Hepatocyte (in vitro differentiated cells): ENCODE measurements at regions not wholly inside any gene's neighbourhood (a gene's known extent, or its start where the extent isn't known, plus 50 kb on each side); places are given as distances from the start of the nearest gene placed in this dataset.
"Not testable (repeated sequence)": the region's sequence is repeated elsewhere in the genome, so short reads cannot be mapped to it uniquely, and the experiment has no call there.

ENCODE experiments used
- CTCF ChIP-seq: fragments of 200-600 bp; sonication (generic); IDR thresholded peaks from 2 replicates; pipeline ENCODE4 v1.5.1; 2016; ENCODE audit warnings: antibody characterized with exemption, mild to moderate bottlenecking; ENCODE audit not compliant: poor library complexity
- EZH2 ChIP-seq: fragments of 200-600 bp; sonication (generic); IDR thresholded peaks from 2 replicates; pipeline ENCODE4 v1.6.1; 2016; ENCODE audit warnings: antibody characterized with exemption, mild to moderate bottlenecking, borderline replicate concordance
- EZH2phosphoT487 ChIP-seq: fragments of 200-600 bp; sonication (generic); IDR thresholded peaks from one replicate; pipeline ENCODE4 v1.6.1; 2018; ENCODE audit warnings: antibody characterized with exemption, mild to moderate bottlenecking, low read depth, moderate library complexity; ENCODE audit not compliant: unreplicated experiment, severe bottlenecking

GRCh38 chr5:120831646-120832045, 367.5 kb downstream of the PRR16 start:
- TF ChIP-seq CTCF, EZH2, EZH2phosphoT487: not testable (repeated sequence)
